Left ventricle myocardium inferior (tissue), 1 donor: ENCODE measurements at regions not wholly inside any gene's neighbourhood (a gene's known extent, or its start where the extent isn't known, plus 50 kb on each side); places are given as distances from the start of the nearest gene placed in this dataset.

Source experiments
- DNase-seq: peaks from one replicate; pipeline ENCODE4 v3.0.0-alpha.2; 2020
- H3K27ac ChIP-seq: fragments of 200-600 bp; replicated peaks from 2 replicates; pipeline ENCODE4 v1.8.0; 2021
- H3K27me3 ChIP-seq: fragments of 200-600 bp; 2 replicates; pipeline ENCODE4 v1.8.0; 2021; ENCODE audit warnings: low read depth
- H3K36me3 ChIP-seq: fragments of 200-600 bp; 2 replicates; pipeline ENCODE4 v1.8.0; 2021
- H3K4me1 ChIP-seq: fragments of 200-600 bp; 2 replicates; pipeline ENCODE4 v1.8.0; 2021
- H3K4me3 ChIP-seq: fragments of 200-600 bp; 2 replicates; pipeline ENCODE4 v1.8.0; 2021; ENCODE audit warnings: mild to moderate bottlenecking, moderate library complexity
- H3K9me3 ChIP-seq: fragments of 200-600 bp; replicated peaks from 2 replicates; pipeline ENCODE4 v1.8.0; 2021
- CTCF ChIP-seq: fragments of 200-600 bp; IDR thresholded peaks from 2 replicates; pipeline ENCODE4 v1.8.0; 2021; ENCODE audit warnings: antibody characterized with exemption, mild to moderate bottlenecking, borderline replicate concordance
- intact Hi-C: fragments of 100-400 bp; cut with micrococcal nuclease; formaldehyde crosslinking; loops from one replicate; pipeline ENCODE4 v1.11.0; 2022
- donor health status: DM: no; HTN: yes; CAD: no; lungs with severe emphysema.

GRCh38 chr22:22092974-22093373, 110.4 kb upstream of the TOP3B start:
- no peak for DNase-seq
- intact Hi-C loops = no loop called here
- TF ChIP-seq CTCF = no peak
- no peaks in the 10 kb centered on the region for H3K4me1 ChIP-seq
- H3K4me3 ChIP-seq = no peak overlapping the region
- no peaks in the 10 kb centered on the region for H3K36me3 ChIP-seq
- no peaks in the 10 kb centered on the region for H3K9me3 ChIP-seq
- no peak overlapping the region for H3K27ac ChIP-seq
- H3K27me3 ChIP-seq = peaks cover 89% of the 10 kb centered on the region

- H3K27ac ChIP-seq = no peak overlapping the region
- no peaks in the 10 kb centered on the region for H3K4me1 ChIP-seq
- no peaks in the 10 kb centered on the region for H3K9me3 ChIP-seq
- TF ChIP-seq CTCF = no peak
- H3K27me3 ChIP-seq = peaks cover 86% of the 10 kb centered on the region
- no peak for DNase-seq
- intact Hi-C loops = no loop called here
- H3K36me3 ChIP-seq = no peaks in the 10 kb centered on the region
- H3K4me3 ChIP-seq = no peak overlapping the region
Measured at GRCh38 chr22:22092101-22092500, 109.5 kb upstream of the TOP3B start.

GRCh38 chr22:22091400-22091878, 108.9 kb upstream of the TOP3B start:
- Histone ChIP-seq H3K4me3 (no peak overlapping the region), H3K9me3 (no peaks in the 10 kb centered on the region), H3K36me3 (no peaks in the 10 kb centered on the region), H3K4me1 (peaks cover 5% of the 10 kb centered on the region), H3K27me3 (peaks cover 86% of the 10 kb centered on the region), H3K27ac (no peak overlapping the region)
- intact Hi-C loops = no loop called here
- no peak for TF ChIP-seq CTCF
- DNase-seq = no peak

GRCh38 chr22:22090650-22091399, 108.2 kb upstream of the TOP3B start:
- Histone ChIP-seq H3K27me3 (peaks cover 81% of the 10 kb centered on the region), H3K9me3 (no peaks in the 10 kb centered on the region), H3K4me1 (peaks cover 5% of the 10 kb centered on the region), H3K36me3 (no peaks in the 10 kb centered on the region), H3K27ac (no peak overlapping the region), H3K4me3 (no peak overlapping the region)
- no peak for DNase-seq
- no peak for TF ChIP-seq CTCF
- intact Hi-C loops = no loop called here

GRCh38 chr22:22089459-22090308, 107.1 kb upstream of the TOP3B start:
- no peak overlapping the region for H3K4me3 ChIP-seq
- intact Hi-C loops = no loop called here
- H3K9me3 ChIP-seq = no peaks in the 10 kb centered on the region
- H3K27me3 ChIP-seq = peaks cover 78% of the 10 kb centered on the region
- DNase-seq = no peak
- peaks cover 5% of the 10 kb centered on the region for H3K4me1 ChIP-seq
- H3K27ac ChIP-seq = no peak overlapping the region
- TF ChIP-seq CTCF = no peak
- no peaks in the 10 kb centered on the region for H3K36me3 ChIP-seq
